Superior temporal gyrus (tissue), 1 donor: ENCODE measurements at regions not wholly inside any gene's neighbourhood (a gene's known extent, or its start where the extent isn't known, plus 50 kb on each side); places are given as distances from the start of the nearest gene placed in this dataset.

ENCODE experiments used
- DNase-seq: peaks from one replicate; pipeline ENCODE4 v3.0.0-alpha.2; 2016; ENCODE audit errors: extremely low spot score

- DNase-seq, result no peak
Observed at GRCh38 chr4:43983610-43984009, 465.0 kb downstream of the KCTD8 start.

- DNase-seq, result no peak
Observed at GRCh38 chr4:43987331-43987944, 461.2 kb downstream of the KCTD8 start.

GRCh38 chr4:43990551-43990950 is 458.1 kb downstream of the KCTD8 start:
- DNase-seq, result no peak

- no peak for DNase-seq
Observed at GRCh38 chr4:43990963-43991362, 457.6 kb downstream of the KCTD8 start.

- DNase-seq, result no peak
Observed at GRCh38 chr4:43992552-43992951, 456.1 kb downstream of the KCTD8 start.

- no peak for DNase-seq
Observed at GRCh38 chr4:43993196-43993902, 455.3 kb downstream of the KCTD8 start.

GRCh38 chr4:43999669-44000068 is 448.9 kb downstream of the KCTD8 start:
- DNase-seq, result no peak

GRCh38 chr4:44002368-44002767 is 446.2 kb downstream of the KCTD8 start:
- no peak for DNase-seq

GRCh38 chr4:44016570-44017421 is 431.8 kb downstream of the KCTD8 start:
- DNase-seq, result no peak

GRCh38 chr4:44017422-44017739 is 431.2 kb downstream of the KCTD8 start:
- DNase-seq, result no peak

- no peak for DNase-seq
Observed at GRCh38 chr4:44019721-44020120, 428.9 kb downstream of the KCTD8 start.

GRCh38 chr4:44025376-44026020 is 423.1 kb downstream of the KCTD8 start:
- DNase-seq, result no peak

- no peak for DNase-seq
Observed at GRCh38 chr4:44038811-44039210, 409.8 kb downstream of the KCTD8 start.

- DNase-seq, result no peak
Observed at GRCh38 chr4:44046491-44046890, 402.1 kb downstream of the KCTD8 start.

GRCh38 chr4:44056721-44057151 is 391.9 kb downstream of the KCTD8 start:
- DNase-seq, result no peak

- no peak for DNase-seq
Observed at GRCh38 chr4:44070843-44071242, 377.8 kb downstream of the KCTD8 start.

- no peak for DNase-seq
Observed at GRCh38 chr4:44071959-44072955, 376.4 kb downstream of the KCTD8 start.

GRCh38 chr4:44086753-44087152 is 361.9 kb downstream of the KCTD8 start:
- DNase-seq, result no peak

GRCh38 chr4:44093390-44093789 is 355.2 kb downstream of the KCTD8 start:
- no peak for DNase-seq

- no peak for DNase-seq
Observed at GRCh38 chr4:44098973-44099372, 349.6 kb downstream of the KCTD8 start.

- no peak for DNase-seq
Observed at GRCh38 chr4:44100456-44100855, 348.2 kb downstream of the KCTD8 start.
